IPS-20b (cell line): ENCODE measurements at regions not wholly inside any gene's neighbourhood (a gene's known extent, or its start where the extent isn't known, plus 50 kb on each side); places are given as distances from the start of the nearest gene placed in this dataset.

ENCODE experiments used
- H3K27ac ChIP-seq: one replicate; pipeline ENCODE4 v1.5.1; 2013; ENCODE audit warnings: low read length
- H3K27me3 ChIP-seq: 2 replicates; pipeline ENCODE4 v1.6.1; 2013; ENCODE audit warnings: mild to moderate bottlenecking, low read length, inconsistent platforms; ENCODE audit not compliant: insufficient read depth
- H3K36me3 ChIP-seq: 2 replicates; pipeline ENCODE4 v1.6.1; 2013; ENCODE audit warnings: low read depth, mild to moderate bottlenecking, inconsistent platforms, low read length, moderate library complexity; ENCODE audit not compliant: insufficient read depth
- H3K4me1 ChIP-seq: 2 replicates; pipeline ENCODE4 v1.6.1; 2013; ENCODE audit warnings: mild to moderate bottlenecking, control low read depth, inconsistent platforms, low read length, moderate library complexity; ENCODE audit not compliant: insufficient read depth
- H3K4me3 ChIP-seq: 2 replicates; pipeline ENCODE4 v1.5.1; 2013; ENCODE audit warnings: mild to moderate bottlenecking, low read length, inconsistent platforms
- H3K9ac ChIP-seq: 2 replicates; pipeline ENCODE4 v1.6.1; 2013; ENCODE audit warnings: low read depth, mild to moderate bottlenecking, inconsistent platforms, low read length, moderate library complexity
- H3K9me3 ChIP-seq: 2 replicates; pipeline ENCODE4 v1.6.1; 2013; ENCODE audit warnings: mild to moderate bottlenecking, low read depth, low read length, inconsistent platforms; ENCODE audit not compliant: insufficient read depth

GRCh38 chr12:97097734-97098133 is 190.7 kb downstream of the NEDD1 start:
- H3K27ac ChIP-seq, result no peak overlapping the region
- H3K27me3 ChIP-seq, result no peaks in the 10 kb centered on the region
- no peak overlapping the region for H3K9ac ChIP-seq
- H3K4me1 ChIP-seq, result peaks cover 9% of the 10 kb centered on the region; the same call in 1 of the 2 replicates
- 0 out of 2 replicates have a peak overlapping the region, but pooled peaks have one; percentile 10 for H3K4me3 ChIP-seq
- H3K9me3 ChIP-seq, result peaks cover 12% of the 10 kb centered on the region
- no peaks in the 10 kb centered on the region for H3K36me3 ChIP-seq

GRCh38 chr12:97109441-97109840 is 202.4 kb downstream of the NEDD1 start:
- no peaks in the 10 kb centered on the region for H3K9me3 ChIP-seq
- no peak overlapping the region for H3K9ac ChIP-seq
- no peaks in the 10 kb centered on the region for H3K36me3 ChIP-seq
- H3K4me3 ChIP-seq, result no peak overlapping the region
- no peak overlapping the region for H3K27ac ChIP-seq
- no peaks in the 10 kb centered on the region for H3K27me3 ChIP-seq
- H3K4me1 ChIP-seq, result no peaks in the 10 kb centered on the region

- no peak overlapping the region for H3K27ac ChIP-seq
- H3K4me3 ChIP-seq, result no peak overlapping the region
- H3K9ac ChIP-seq, result no peak overlapping the region
- no peaks in the 10 kb centered on the region for H3K27me3 ChIP-seq
- no peaks in the 10 kb centered on the region for H3K4me1 ChIP-seq
- no peaks in the 10 kb centered on the region for H3K36me3 ChIP-seq
- H3K9me3 ChIP-seq, result no peaks in the 10 kb centered on the region
These were observed 205.1 kb downstream of the NEDD1 start for GRCh38 chr12:97112136-97112535.

GRCh38 chr12:97118796-97119375 is 211.8 kb downstream of the NEDD1 start:
- H3K4me1 ChIP-seq, result peaks cover 10% of the 10 kb centered on the region; the same call in 1 of the 2 replicates
- H3K27ac ChIP-seq, result no peak overlapping the region
- H3K4me3 ChIP-seq, result no peak overlapping the region
- H3K9ac ChIP-seq, result no peak overlapping the region
- no peaks in the 10 kb centered on the region for H3K36me3 ChIP-seq
- no peaks in the 10 kb centered on the region for H3K9me3 ChIP-seq
- H3K27me3 ChIP-seq, result no peaks in the 10 kb centered on the region

DNA sequence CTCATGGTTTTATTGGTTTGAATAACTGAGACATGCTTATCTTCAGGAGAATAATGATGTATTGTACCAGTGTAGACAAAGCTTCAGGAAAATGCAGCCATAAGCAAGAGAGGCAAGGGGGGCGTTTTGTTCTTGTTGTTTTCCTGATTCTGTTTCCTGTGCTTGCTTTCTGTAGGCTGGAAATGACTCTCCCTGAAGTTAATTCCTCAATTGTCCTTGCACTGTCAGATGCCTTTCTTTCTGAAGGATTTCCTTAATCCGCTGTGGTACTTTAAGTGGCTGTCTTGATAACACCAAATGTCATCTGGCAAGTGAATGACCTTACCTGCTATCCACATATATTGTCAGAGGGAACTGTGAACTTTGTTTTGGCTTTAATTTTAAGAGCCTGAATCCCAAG is 220.0 kb downstream of the NEDD1 start:
- Histone ChIP-seq H3K36me3 (peaks cover 12% of the 10 kb centered on the region; the same call in 1 of the 2 replicates), H3K4me3 (no peak overlapping the region), H3K27me3 (no peaks in the 10 kb centered on the region), H3K27ac (no peak overlapping the region), H3K4me1 (peaks cover 28% of the 10 kb centered on the region; the same call in 1 of the 2 replicates), H3K9me3 (peaks cover 14% of the 10 kb centered on the region), H3K9ac (no peak overlapping the region)

DNA sequence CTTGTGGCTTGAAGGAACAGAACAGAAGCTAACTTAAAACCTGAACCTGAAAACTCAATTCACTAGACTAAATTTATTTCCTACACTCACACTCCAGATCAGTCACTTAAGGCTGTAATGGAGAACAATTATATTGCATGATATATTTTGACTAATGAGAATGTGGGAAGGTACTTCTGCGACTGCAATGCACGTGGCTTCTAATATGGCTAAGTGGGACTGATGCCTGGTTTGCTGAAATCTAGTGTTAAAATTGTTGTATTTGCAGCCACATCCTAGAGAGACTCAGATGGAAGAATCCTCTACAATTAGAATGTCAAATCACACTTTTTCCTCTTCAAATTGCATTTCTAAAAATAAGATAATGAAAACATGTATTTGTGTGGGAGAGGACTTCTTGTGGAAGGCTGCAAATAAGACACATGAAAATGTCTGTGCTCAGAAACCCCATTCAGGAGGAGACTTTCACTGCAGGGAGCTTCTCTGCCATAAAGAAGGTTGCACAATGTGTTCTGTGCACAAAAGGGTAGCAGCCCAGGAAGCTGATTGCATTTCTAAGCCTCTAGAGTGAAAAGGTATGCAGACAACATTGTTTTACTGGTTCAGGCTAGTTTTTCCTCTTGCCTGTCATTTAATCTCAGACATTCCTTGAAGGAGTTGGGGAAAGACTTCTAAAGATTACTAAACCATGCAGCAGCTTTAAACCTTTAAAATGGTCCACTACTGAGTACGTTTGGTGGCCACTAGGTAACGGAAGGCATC is 224.3 kb downstream of the NEDD1 start:
- peak overlapping the region; percentile 48 for H3K4me3 ChIP-seq
- peak overlapping the region; percentile 69 for H3K27ac ChIP-seq
- H3K9ac ChIP-seq, result peak overlapping the region; percentile 74
- H3K27me3 ChIP-seq, result no peaks in the 10 kb centered on the region
- H3K9me3 ChIP-seq, result peaks cover 14% of the 10 kb centered on the region
- peaks cover 12% of the 10 kb centered on the region; the same call in 1 of the 2 replicates for H3K36me3 ChIP-seq
- peaks cover 43% of the 10 kb centered on the region; the same call in 1 of the 2 replicates for H3K4me1 ChIP-seq

GRCh38 chr12:97132270-97132669 is 225.2 kb downstream of the NEDD1 start:
- Histone ChIP-seq H3K9me3 (peaks cover 14% of the 10 kb centered on the region), H3K27me3 (no peaks in the 10 kb centered on the region), H3K9ac (peak overlapping the region; percentile 74), H3K36me3 (peaks cover 12% of the 10 kb centered on the region; the same call in 1 of the 2 replicates), H3K27ac (peak overlapping the region; percentile 59), H3K4me3 (peak overlapping the region; percentile 48), H3K4me1 (peaks cover 39% of the 10 kb centered on the region; the same call in 1 of the 2 replicates)

DNA sequence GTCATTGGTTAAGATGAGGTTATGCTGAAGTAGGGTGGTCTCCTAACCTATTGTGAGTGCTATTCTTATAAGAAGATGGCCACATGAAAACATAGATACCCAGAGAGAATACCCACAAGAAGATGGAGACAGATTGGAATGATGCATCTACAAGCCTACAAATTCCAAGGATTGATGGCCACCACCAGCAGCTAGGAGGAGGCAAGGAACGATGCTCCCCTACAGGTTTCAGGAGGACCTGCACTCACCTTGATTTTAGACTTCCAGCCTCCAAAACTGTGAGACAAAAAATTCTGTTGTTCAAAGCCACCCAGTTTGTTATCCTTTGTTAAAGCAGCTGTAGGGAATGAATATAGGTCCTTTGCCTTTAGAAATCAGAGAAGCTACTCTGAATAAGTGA is 227.4 kb downstream of the NEDD1 start:
- Histone ChIP-seq H3K4me3 (no peak overlapping the region), H3K4me1 (peaks cover 34% of the 10 kb centered on the region; the same call in 1 of the 2 replicates), H3K36me3 (peaks cover 4% of the 10 kb centered on the region; the same call in 1 of the 2 replicates)

GRCh38 chr12:97140355-97140754 is 233.3 kb downstream of the NEDD1 start:
- peaks cover 7% of the 10 kb centered on the region; the same call in 1 of the 2 replicates for H3K4me1 ChIP-seq
- no peaks in the 10 kb centered on the region for H3K36me3 ChIP-seq
- no peak overlapping the region for H3K4me3 ChIP-seq
- no peak overlapping the region for H3K27ac ChIP-seq
- H3K9me3 ChIP-seq, result no peaks in the 10 kb centered on the region
- H3K9ac ChIP-seq, result no peak overlapping the region
- H3K27me3 ChIP-seq, result no peaks in the 10 kb centered on the region

More for the DNA sequence above, 227.4 kb downstream of the NEDD1 start:
- no peak overlapping the region for H3K27ac ChIP-seq
- H3K27me3 ChIP-seq, result no peaks in the 10 kb centered on the region
- no peak overlapping the region for H3K9ac ChIP-seq
- peaks cover 5% of the 10 kb centered on the region; the same call in 1 of the 2 replicates for H3K9me3 ChIP-seq

GRCh38 chr12:97142737-97143410 is 235.8 kb downstream of the NEDD1 start:
- H3K9me3 ChIP-seq, result no peaks in the 10 kb centered on the region
- peaks cover 7% of the 10 kb centered on the region; the same call in 1 of the 2 replicates for H3K4me1 ChIP-seq
- H3K36me3 ChIP-seq, result no peaks in the 10 kb centered on the region
- no peaks in the 10 kb centered on the region for H3K27me3 ChIP-seq
- H3K4me3 ChIP-seq, result no peak overlapping the region
- no peak overlapping the region for H3K9ac ChIP-seq
- H3K27ac ChIP-seq, result no peak overlapping the region

DNA sequence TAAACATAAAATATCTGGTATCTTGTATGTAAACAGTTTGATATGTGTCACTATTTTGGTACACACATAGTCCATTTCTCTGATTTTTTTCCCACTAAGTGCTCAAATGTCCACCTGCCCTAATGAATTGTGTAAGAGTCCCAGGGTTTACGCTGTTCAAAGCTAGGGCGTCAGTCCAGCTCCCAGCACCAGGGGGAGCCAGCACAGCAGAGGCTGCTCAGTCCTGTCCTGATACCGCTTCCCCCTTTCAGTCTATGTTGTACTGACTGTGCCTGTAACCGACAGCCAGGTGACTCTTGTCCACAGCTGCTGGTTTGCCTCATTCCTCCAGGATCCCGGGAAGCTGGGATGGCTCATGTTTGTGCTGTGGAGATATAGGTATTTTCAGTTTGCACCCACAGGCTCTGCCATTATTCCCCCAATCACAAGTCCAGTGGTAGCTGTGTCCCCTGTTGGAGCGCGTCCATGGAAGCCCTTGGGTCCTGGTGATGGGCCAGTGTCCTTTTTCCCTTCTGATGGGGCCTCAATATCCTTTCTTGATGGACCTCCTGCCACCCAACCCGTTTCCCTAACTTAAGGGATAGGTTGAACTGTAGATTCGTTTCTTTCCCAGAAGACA is 242.0 kb downstream of the NEDD1 start:
- no peak overlapping the region for H3K4me3 ChIP-seq
- H3K36me3 ChIP-seq, result no peaks in the 10 kb centered on the region
- no peaks in the 10 kb centered on the region for H3K9me3 ChIP-seq
- H3K4me1 ChIP-seq, result no peaks in the 10 kb centered on the region
- H3K27ac ChIP-seq, result no peak overlapping the region
- no peak overlapping the region for H3K9ac ChIP-seq
- no peaks in the 10 kb centered on the region for H3K27me3 ChIP-seq
